ENCODE measurements at regions not wholly inside any gene's neighbourhood (a gene's known extent, or its start where the extent isn't known, plus 50 kb on each side); places are given as distances from the start of the nearest gene placed in this dataset.
"Not testable (repeated sequence)": the region's sequence is repeated elsewhere in the genome, so short reads cannot be mapped to it uniquely, and the experiment has no call there.

GRCh38 chr20:48523191-48523995 lies 304.4 kb downstream of the PREX1 start:
- H3K9me3 Mint-ChIP-seq = peaks cover 3% of the 10 kb centered on the region
- DNase-seq (ENCODE audit: low spot score in 2 of 2) (no peak), ATAC-seq (ENCODE audit: low read depth) (no peak)
- H3K27ac Mint-ChIP-seq = no peak overlapping the region
- no peak overlapping the region for H3K4me3 Mint-ChIP-seq
- peaks cover 2% of the 10 kb centered on the region for H3K4me1 Mint-ChIP-seq
- peaks cover 15% of the 10 kb centered on the region for H3K27me3 Mint-ChIP-seq
- H3K36me3 Mint-ChIP-seq = no peaks in the 10 kb centered on the region

GRCh38 chr20:48521121-48521520 lies 306.7 kb downstream of the PREX1 start:
- Mint-ChIP-seq H3K27ac (no peak overlapping the region), H3K4me1 (peaks cover 8% of the 10 kb centered on the region), H3K9me3 (peaks cover 3% of the 10 kb centered on the region), H3K36me3 (no peaks in the 10 kb centered on the region), H3K27me3 (peaks cover 11% of the 10 kb centered on the region), H3K4me3 (no peak overlapping the region)
- DNase-seq (ENCODE audit: low spot score in 2 of 2) = no peak
- no peak for ATAC-seq (ENCODE audit: low read depth)

GRCh38 chr20:48516196-48516595 lies 311.6 kb downstream of the PREX1 start:
- not testable (repeated sequence) for H3K36me3 Mint-ChIP-seq

GRCh38 chr20:48514577-48514976 lies 313.2 kb downstream of the PREX1 start:
- not testable (repeated sequence) for DNase-seq (ENCODE audit: low spot score in 2 of 2); H3K9me3 Mint-ChIP-seq; H3K4me3 Mint-ChIP-seq; H3K27ac Mint-ChIP-seq; ATAC-seq (ENCODE audit: low read depth); H3K4me1 Mint-ChIP-seq; H3K36me3 Mint-ChIP-seq
- H3K27me3 Mint-ChIP-seq = peaks cover 31% of the 10 kb centered on the region

More at GRCh38 chr20:48516196-48516595, 311.6 kb downstream of the PREX1 start:
- H3K9me3 Mint-ChIP-seq; H3K4me3 Mint-ChIP-seq; DNase-seq (ENCODE audit: low spot score in 2 of 2); H3K4me1 Mint-ChIP-seq; H3K27ac Mint-ChIP-seq: not testable (repeated sequence)
- ATAC-seq (ENCODE audit: low read depth) = peak; percentile 49
- peaks cover 23% of the 10 kb centered on the region for H3K27me3 Mint-ChIP-seq

GRCh38 chr20:48512539-48512938 lies 315.3 kb downstream of the PREX1 start:
- not testable (repeated sequence) for H3K27ac Mint-ChIP-seq; DNase-seq (ENCODE audit: low spot score in 2 of 2)
- H3K27me3 Mint-ChIP-seq = peaks cover 31% of the 10 kb centered on the region

GRCh38 chr20:48505066-48505465 lies 322.7 kb downstream of the PREX1 start:
- H3K4me3 Mint-ChIP-seq = not testable (repeated sequence)

More at GRCh38 chr20:48512539-48512938, 315.3 kb downstream of the PREX1 start:
- not testable (repeated sequence) for ATAC-seq (ENCODE audit: low read depth); H3K9me3 Mint-ChIP-seq; H3K4me3 Mint-ChIP-seq; H3K4me1 Mint-ChIP-seq; H3K36me3 Mint-ChIP-seq

GRCh38 chr20:48503166-48503815 lies 324.5 kb downstream of the PREX1 start:
- Mint-ChIP-seq H3K9me3 (no peaks in the 10 kb centered on the region), H3K36me3 (no peaks in the 10 kb centered on the region), H3K4me3 (no peak overlapping the region), H3K27ac (no peak overlapping the region), H3K27me3 (peaks cover 16% of the 10 kb centered on the region), H3K4me1 (no peaks in the 10 kb centered on the region)
- DNase-seq (ENCODE audit: low spot score in 2 of 2) (no peak), ATAC-seq (ENCODE audit: low read depth) (no peak)

More at GRCh38 chr20:48505066-48505465, 322.7 kb downstream of the PREX1 start:
- H3K9me3 Mint-ChIP-seq; DNase-seq (ENCODE audit: low spot score in 2 of 2); ATAC-seq (ENCODE audit: low read depth); H3K27ac Mint-ChIP-seq; H3K4me1 Mint-ChIP-seq; H3K36me3 Mint-ChIP-seq: not testable (repeated sequence)
- H3K27me3 Mint-ChIP-seq = peaks cover 15% of the 10 kb centered on the region

- DNase-seq (ENCODE audit: low spot score in 2 of 2) (no peak), ATAC-seq (ENCODE audit: low read depth) (no peak)
- Mint-ChIP-seq H3K9me3 (no peaks in the 10 kb centered on the region), H3K4me3 (no peak overlapping the region), H3K27me3 (peaks cover 18% of the 10 kb centered on the region), H3K27ac (no peak overlapping the region), H3K36me3 (no peaks in the 10 kb centered on the region), H3K4me1 (no peaks in the 10 kb centered on the region)
These were observed 325.0 kb downstream of the PREX1 start for GRCh38 chr20:48502758-48503157.

- Mint-ChIP-seq H3K4me3 (no peak overlapping the region), H3K36me3 (no peaks in the 10 kb centered on the region), H3K27me3 (peaks cover 17% of the 10 kb centered on the region), H3K9me3 (no peaks in the 10 kb centered on the region), H3K4me1 (no peaks in the 10 kb centered on the region), H3K27ac (no peak overlapping the region)
- ATAC-seq (ENCODE audit: low read depth) = no peak
- DNase-seq (ENCODE audit: low spot score in 2 of 2) = no peak
These were observed 325.8 kb downstream of the PREX1 start for GRCh38 chr20:48502016-48502415.

GRCh38 chr20:48500900-48501299 lies 326.9 kb downstream of the PREX1 start:
- peaks cover 10% of the 10 kb centered on the region for H3K27me3 Mint-ChIP-seq
- not testable (repeated sequence) for H3K4me3 Mint-ChIP-seq; H3K9me3 Mint-ChIP-seq; DNase-seq (ENCODE audit: low spot score in 2 of 2); H3K4me1 Mint-ChIP-seq; H3K36me3 Mint-ChIP-seq; ATAC-seq (ENCODE audit: low read depth); H3K27ac Mint-ChIP-seq

- not testable (repeated sequence) for H3K4me3 Mint-ChIP-seq; H3K27ac Mint-ChIP-seq; H3K27me3 Mint-ChIP-seq; ATAC-seq (ENCODE audit: low read depth); H3K9me3 Mint-ChIP-seq; DNase-seq (ENCODE audit: low spot score in 2 of 2); H3K4me1 Mint-ChIP-seq; H3K36me3 Mint-ChIP-seq
These were observed 328.9 kb downstream of the PREX1 start for GRCh38 chr20:48498939-48499338.

GRCh38 chr20:48498125-48498524 lies 329.7 kb downstream of the PREX1 start:
- H3K4me3 Mint-ChIP-seq; H3K27me3 Mint-ChIP-seq; H3K27ac Mint-ChIP-seq; H3K4me1 Mint-ChIP-seq; DNase-seq (ENCODE audit: low spot score in 2 of 2); ATAC-seq (ENCODE audit: low read depth); H3K36me3 Mint-ChIP-seq; H3K9me3 Mint-ChIP-seq: not testable (repeated sequence)

GRCh38 chr20:48493966-48494365 lies 333.8 kb downstream of the PREX1 start:
- ATAC-seq (ENCODE audit: low read depth) (no peak), DNase-seq (ENCODE audit: low spot score in 2 of 2) (no peak)
- Mint-ChIP-seq H3K27ac (no peak overlapping the region), H3K4me1 (peaks cover 13% of the 10 kb centered on the region), H3K27me3 (peaks cover 13% of the 10 kb centered on the region), H3K36me3 (no peaks in the 10 kb centered on the region), H3K4me3 (no peak overlapping the region), H3K9me3 (no peaks in the 10 kb centered on the region)

- Mint-ChIP-seq H3K4me1 (peaks cover 20% of the 10 kb centered on the region), H3K27me3 (peaks cover 12% of the 10 kb centered on the region)
- not testable (repeated sequence) for ATAC-seq (ENCODE audit: low read depth); H3K9me3 Mint-ChIP-seq; DNase-seq (ENCODE audit: low spot score in 2 of 2); H3K27ac Mint-ChIP-seq; H3K36me3 Mint-ChIP-seq; H3K4me3 Mint-ChIP-seq
These were observed 334.5 kb downstream of the PREX1 start for GRCh38 chr20:48493331-48493730.

Measured in memory B cell (primary cell).